Left kidney (tissue), 1 donor: ENCODE measurements at regions not wholly inside any gene's neighbourhood (a gene's known extent, or its start where the extent isn't known, plus 50 kb on each side); places are given as distances from the start of the nearest gene placed in this dataset.

Experiments
- DNase-seq: peaks from one replicate; pipeline ENCODE4 v3.0.0-alpha.2; 2013

DNA sequence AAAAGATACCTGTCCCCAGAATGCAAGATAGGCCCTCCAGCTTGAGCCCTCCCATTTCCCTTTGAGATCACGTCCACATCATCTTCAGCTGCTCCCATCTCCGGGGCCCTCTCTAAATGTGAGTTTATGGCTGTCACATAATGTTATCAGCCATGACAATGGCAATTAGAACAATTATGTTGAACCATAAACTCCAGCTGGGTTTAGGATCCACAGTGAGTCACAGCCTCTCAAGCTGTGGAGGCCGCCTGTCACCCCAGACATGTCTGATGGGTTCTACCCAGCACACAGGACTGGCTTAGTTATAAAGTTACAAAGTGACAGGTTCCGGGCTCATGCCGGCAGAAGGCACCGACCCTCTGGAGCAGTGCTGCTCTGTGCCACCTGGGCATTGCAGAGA lies 597.3 kb downstream of the PTPRU start:
- no peak for DNase-seq

DNA sequence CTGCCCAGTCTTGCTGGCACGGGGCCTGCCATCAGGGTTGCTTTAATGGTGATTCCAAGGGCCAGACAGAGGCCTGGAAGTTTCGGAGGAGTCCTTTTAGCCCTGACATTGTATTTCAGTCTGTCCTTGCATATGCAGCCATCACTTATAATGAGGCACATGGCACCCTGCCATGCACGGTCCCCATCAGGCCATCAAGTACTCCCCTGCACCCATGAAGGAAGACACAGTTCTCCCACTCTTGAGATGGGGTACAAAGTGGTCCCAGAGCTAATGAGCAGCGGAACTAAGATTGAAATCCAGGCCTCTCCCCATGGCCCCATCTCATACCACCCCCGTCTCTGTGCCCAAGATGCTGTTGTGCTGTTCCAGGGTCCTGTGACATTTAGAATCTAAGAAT lies 596.6 kb downstream of the PTPRU start:
- DNase-seq = no peak

DNA sequence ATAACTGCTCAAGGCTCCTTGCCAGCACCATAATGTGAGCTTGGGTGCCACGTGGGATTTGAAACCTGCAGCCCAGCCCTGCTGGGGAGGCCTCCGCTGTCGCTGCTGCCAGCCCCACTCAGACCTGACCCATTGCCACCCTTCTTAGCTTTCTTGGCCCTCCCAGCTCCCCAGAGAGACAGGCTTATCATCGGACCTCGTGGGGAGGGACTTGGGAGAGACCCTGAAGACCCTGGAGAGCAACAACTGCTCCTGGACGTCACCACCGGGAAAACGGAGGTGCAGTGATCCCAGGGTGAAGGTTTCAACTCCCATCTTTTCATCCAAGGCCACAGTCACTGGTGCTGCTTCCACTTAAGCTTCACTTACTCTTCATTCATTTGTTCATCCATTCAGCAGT lies 596.1 kb downstream of the PTPRU start:
- no peak for DNase-seq

DNA sequence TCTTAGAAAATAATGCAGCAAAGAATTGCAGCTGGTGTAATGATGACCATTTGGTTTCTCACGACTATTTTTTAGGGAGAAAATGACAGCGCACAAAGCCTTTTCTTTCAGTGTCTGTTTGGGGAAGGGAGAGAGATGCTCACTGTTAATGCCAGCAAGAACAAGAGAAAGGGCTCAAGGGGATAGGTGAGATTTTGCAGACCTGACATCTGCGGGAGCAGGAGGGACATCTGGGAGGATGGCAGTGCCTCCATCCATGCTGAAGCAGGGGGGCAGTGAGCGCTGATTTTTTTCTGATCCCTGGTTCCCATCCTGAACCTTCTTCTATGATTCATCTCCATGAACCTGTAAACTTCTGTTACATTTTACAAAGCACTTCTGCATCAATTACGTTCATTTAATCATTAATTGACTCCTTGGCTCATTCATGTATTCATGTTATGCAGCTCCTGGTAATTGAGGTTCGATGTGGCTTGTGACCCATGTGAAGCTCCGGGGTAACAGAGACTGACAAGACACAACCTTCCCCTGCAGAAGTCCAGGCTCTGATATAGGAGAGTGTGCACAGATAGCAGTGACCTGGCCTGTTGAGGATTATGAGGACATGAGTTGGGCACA lies 595.3 kb downstream of the PTPRU start:
- no peak for DNase-seq

- DNase-seq = no peak
Observed at GRCh38 chr1:29830916-29831315, 594.6 kb downstream of the PTPRU start.

DNA sequence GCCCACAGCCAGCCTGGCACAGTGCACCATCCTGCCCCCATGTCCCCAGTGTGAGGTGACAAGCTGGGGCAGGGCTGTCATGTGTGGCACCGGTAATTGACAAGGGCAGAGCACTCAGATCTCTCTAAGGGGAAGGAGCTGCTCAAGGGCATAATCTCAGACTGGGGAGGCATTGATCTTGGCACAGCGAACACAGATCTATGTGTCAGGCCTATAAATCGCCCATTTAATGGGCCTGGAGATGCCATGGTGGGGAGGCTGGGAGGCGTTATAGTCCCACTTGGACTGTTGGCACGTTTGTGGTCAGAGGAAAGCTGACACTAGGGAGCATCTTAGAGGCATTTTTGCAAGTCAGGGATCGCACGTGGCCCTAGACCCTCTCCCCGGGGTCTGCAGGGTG lies 594.1 kb downstream of the PTPRU start:
- no peak for DNase-seq

DNA sequence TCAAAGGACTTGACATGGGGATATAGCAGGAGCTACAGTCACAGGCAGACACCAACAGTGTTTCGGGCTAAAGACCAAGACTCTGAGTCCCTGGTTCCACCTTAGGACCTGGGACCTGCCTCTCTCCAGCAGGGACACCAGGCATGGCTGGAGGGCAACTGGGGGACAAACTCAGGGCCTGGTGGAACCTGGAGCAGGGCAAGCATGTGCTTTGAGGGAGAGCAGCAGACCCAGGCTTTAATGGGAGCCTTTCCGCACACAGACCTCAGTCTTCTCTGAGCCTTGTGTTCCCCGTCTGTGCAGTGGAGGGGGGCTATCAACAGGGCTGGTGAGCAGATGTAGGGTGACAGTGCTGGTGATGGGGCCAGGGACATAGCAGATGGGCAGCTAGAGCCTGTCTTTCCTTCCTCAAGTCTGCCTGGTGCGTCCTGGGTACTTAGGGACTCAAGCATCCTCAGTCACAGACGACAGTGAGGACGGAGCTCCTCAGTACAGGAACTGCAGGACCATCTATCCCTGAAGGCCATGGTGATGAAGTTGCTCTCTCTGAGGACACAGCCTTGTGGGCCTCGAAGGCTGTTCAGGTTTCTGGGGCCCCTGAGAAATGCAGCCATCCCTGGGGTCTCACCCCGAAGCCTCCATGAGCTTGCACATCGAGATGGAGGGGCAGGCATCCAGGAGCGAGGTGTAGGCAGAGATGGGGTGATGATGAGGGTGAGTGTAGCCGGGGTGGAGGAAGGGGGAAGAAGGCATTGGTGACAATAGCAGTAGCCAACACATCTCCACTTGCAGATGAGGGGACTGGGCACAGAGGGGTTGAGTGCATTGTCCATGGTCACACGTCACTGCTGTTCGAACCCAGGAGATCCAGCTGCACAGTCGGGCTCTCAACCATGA lies 593.4 kb downstream of the PTPRU start:
- no peak for DNase-seq

DNA sequence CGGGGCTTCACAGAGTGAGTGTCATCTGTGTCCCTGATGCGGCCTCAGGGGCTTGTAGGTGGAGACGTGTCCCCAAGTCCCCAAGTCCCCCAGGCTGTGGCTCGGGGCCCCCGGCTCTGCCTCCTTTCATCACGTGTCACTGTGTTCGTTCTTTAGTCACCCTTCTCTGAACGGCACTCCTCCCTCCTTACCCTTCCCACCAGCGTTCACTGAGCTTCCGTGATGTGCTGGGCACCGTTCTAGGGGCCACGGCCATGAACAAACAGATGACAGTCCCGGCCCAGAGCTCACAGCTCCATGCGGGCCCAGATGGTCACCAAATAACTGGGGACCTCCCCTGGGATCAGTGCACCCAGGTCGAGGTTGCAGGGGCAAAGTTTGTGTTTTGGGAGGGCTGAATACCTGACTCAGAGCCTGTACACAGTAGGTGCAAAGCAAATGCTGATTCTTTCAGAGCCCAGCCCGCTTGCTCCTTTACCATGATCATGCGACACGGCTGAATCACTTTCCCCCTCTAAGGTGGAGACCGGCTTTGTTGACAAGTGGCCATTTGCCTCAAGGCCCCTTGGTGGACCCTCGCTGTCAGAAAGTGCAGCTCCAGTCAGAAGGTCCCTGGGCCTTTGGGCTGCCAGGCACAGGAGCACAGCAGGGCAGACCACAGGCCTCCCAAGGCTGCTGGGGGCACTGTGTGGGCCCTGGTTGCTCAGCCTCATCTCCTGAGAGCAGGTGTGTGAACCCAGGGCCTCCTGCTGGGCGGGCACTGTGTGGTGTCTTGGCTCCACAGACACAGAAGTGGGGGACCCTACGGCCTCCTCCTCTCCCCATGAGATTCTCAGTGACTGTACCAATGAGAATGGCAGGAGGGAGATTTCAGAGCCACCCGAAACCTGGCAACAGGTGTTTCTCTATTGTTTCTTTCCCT lies 592.5 kb downstream of the PTPRU start:
- DNase-seq = no peak

DNA sequence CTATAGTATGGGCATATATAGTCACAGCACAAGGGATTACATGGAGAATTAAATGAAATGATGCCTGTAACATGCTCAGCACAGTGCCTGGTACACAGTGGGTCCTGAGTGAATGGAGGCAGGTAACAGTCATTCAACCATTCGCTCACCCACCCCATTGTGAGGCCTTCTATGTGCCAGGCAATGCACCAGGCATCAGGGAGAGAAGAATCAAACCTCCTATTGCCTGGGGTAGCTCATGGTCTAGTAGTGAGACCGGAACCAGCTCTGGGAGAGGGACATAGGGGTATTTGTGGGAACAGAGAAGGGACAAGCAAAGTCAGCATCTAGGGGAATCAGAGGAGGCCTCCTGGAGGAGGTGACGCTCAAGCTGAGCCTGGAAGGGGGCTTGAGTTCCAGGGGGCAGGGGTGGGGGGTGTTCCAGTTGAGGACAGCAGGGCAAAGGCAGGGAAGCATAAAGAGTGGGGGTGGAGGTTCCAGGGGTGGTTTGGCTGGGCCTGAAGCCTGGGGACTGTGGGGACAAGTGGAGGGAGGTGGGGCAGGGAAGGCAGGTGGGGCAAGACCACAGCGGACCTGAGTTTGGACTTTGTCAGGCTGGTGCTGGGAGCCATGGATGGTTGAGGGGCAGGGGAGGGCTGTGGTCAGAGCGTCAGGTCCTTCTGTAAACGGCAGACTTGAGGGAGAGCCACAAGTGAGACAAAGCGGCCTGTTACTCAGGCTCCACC lies 591.6 kb downstream of the PTPRU start:
- no peak for DNase-seq

DNA sequence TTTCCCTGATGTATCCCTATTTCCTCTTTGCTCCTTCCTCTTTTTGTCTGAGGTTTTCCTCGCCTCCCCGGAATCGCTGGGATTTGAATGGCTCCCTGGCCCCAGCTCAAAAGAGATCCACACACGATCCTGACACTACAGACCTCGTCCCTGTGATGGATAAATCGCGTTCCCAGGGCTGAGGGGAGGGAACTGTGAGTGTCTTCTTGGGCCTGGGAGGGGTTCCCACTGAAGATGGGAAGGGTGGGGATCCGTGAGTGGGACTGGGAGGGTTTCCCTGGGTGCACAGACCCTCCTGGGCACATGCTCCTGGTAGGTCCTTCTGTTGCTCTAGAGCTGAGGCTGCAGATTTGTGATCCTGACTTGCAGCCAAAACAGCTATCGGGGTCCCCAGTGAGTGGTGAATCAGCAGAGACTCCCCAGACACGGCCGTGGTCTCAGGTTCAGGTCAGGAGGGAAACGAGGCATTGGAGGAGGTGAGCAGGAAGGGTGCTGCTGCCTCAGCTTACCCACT lies 591.0 kb downstream of the PTPRU start:
- no peak for DNase-seq

GRCh38 chr1:29826646-29827045 lies 590.3 kb downstream of the PTPRU start:
- DNase-seq = no peak

- DNase-seq = no peak
Observed at GRCh38 chr1:29825941-29826415, 589.7 kb downstream of the PTPRU start.

DNA sequence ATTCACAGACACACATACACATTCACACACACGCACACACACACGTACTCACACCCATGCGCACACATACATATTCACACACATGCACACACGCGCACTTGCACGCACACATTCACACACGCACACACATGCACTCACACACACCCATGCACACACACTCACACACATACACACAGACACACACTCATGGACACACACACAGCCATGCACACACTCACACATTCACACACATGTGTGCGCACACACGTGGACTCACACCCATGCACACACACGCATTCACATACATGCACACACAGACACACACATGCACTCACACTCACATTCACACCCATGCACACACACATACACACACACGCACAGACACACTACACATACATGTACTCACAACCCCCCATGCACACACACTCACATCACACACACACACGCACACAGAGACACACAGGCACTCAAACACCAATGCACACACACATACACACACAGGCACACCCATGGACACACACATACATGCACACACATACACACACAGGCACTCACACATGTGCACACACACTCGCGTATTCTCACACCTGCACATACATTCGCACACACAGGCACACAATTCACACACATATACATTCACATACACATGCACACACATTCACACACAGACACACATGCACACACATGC lies 589.1 kb downstream of the PTPRU start:
- DNase-seq = no peak

- DNase-seq = no peak
Observed at GRCh38 chr1:29824511-29825273, 588.4 kb downstream of the PTPRU start.

DNA sequence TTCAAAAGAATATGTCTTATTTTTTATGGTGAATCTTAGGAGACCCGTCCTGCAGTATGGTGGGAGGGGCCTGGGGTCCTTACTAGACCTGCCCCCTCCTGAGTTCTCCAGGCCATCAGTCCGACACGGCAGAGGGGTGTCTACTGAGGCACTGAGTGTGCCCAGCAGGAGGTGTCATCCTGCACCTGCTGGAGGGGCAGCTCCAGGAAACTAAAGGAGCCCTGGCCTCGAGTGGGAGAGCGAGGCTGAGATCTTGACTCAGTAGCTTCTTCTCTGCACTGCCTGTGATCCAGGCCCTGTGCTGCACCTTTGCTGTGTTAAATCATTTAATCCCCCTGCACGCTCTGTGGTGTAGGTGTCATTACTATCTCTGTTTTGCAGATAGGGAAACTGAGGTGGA lies 587.7 kb downstream of the PTPRU start:
- DNase-seq = no peak

DNA sequence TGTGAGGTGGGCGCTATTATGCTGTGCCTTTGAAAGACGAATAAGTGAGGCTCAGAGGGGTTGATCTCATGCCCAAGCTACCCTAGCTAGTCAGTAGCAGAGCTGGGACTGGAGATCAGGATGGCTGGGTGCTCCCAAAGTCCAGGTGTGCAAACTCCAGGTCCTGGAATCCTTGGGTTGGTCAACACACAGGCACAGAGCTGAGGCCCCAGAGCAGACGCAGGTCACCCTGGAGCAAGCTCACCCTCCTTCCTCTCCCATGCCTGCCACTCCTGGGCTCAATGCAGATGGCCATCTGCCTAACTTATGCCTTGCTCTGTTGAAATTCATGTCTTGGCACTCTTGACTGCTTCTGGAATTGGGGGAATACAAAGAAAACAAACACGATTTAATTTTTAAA lies 587.2 kb downstream of the PTPRU start:
- DNase-seq = no peak

GRCh38 chr1:29821605-29822004 lies 585.3 kb downstream of the PTPRU start:
- DNase-seq = no peak

DNA sequence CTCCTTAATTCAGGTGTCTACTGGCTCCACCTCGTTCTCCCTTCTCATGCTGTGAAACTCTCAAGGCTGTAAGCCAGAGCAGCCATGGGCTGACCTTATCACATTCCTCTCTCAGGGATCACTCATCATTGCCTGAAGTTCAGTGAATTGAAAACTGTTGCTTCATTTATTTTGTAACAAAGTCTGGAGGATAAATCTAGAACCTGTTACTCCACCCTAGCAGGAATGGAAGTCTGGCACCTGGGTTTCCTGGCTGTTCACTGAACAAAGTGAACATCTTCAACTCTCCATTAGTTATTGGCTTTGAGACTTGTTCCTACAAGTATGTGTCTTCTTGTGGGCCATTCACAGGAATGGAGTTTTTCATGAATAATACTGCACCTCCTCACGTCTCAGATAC lies 584.1 kb downstream of the PTPRU start:
- DNase-seq = no peak

DNA sequence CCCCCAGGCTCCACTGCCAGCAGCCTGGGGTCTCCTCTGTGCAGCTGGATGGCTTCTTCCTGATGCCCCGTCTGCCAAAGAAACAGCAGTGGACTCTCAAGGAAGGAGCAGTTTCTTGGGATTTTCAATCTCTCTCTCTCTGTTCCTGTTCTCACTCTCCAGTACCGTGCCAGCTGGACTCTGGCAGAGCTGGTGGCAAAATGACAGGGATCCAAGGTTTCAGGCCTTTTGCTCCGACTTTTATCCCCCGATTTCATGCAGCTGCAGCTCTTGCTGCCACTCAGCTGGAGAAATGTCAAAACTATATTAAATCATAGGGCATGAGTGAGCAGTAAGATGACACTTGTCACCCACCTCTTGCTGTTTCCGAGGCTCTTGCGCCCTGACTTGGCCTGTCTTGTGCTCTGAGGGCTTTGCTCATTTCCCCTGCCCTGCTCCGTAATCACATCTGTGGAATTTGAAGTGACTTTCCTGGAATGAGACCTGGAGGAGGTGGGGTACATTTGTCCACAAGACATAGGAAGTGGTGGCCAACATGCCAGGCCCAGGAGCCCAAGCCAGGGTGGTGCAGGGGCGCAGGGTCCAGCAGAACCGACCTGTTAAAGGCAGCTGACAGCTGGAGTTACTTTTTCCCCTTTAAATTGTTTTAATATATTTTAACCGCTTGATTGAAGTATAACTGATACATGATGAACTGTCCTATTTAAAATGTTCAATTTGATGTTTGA lies 576.2 kb downstream of the PTPRU start:
- no peak for DNase-seq
